CD8-positive, alpha-beta memory T cell (primary cell): ENCODE measurements at regions not wholly inside any gene's neighbourhood (a gene's known extent, or its start where the extent isn't known, plus 50 kb on each side); places are given as distances from the start of the nearest gene placed in this dataset.

Experiments used
- CTCF ChIA-PET: fragments of 350-600 bp; sonication (Branson Sonifier 250); formaldehyde crosslinking; loops from one replicate; lab custom pipeline; 2021; ENCODE audit warnings: antibody characterized with exemption; lab: Charles Lee
- POLR2A ChIA-PET: fragments of 350-600 bp; sonication (Branson Sonifier 250); formaldehyde crosslinking; loops from one replicate; lab custom pipeline; 2021; ENCODE audit warnings: antibody characterized with exemption; lab: Charles Lee
- DNase-seq, 5 donors: peaks; one replicate each; pipeline versions ENCODE4 v3.0.0 to v3.0.0-alpha.2; 2020 to 2022; ENCODE audit warnings: mixed read lengths in 1 of 5
- H3K27ac ChIP-seq: one replicate; pipeline ENCODE4 v1.7.0; 2013; ENCODE audit warnings: low read depth, mild to moderate bottlenecking, low read length, moderate library complexity
- H3K27me3 ChIP-seq: 2 replicates; pipeline ENCODE4 v1.7.0; 2013; ENCODE audit warnings: low read length, mild to moderate bottlenecking; ENCODE audit not compliant: insufficient read depth, poor library complexity, severe bottlenecking
- H3K36me3 ChIP-seq: 2 replicates; pipeline ENCODE4 v1.7.0; 2013; ENCODE audit warnings: mild to moderate bottlenecking, low read length, moderate library complexity; ENCODE audit not compliant: insufficient read depth
- H3K4me1 ChIP-seq: 2 replicates; pipeline ENCODE4 v1.7.0; 2013; ENCODE audit warnings: mild to moderate bottlenecking, low read length, moderate library complexity; ENCODE audit not compliant: insufficient read depth
- H3K4me3 ChIP-seq: 2 replicates; pipeline ENCODE4 v1.7.0; 2013; ENCODE audit warnings: mild to moderate bottlenecking, low read length
- H3K9me3 ChIP-seq: 2 replicates; pipeline ENCODE4 v1.7.0; 2013; ENCODE audit warnings: mild to moderate bottlenecking, low read length
- H3K27ac Mint-ChIP-seq, 8 donors: one replicate each; pipeline ENCODE4 v1.8.0; 2020 to 2021; ENCODE audit warnings: mixed read lengths in 8 of 8, mild to moderate bottlenecking in 6 of 8, inconsistent platforms in 3 of 8, moderate library complexity in 3 of 8
- H3K27me3 Mint-ChIP-seq, 2 donors: one replicate each; pipeline ENCODE4 v1.8.0; 2020 to 2021; ENCODE audit warnings: mixed read lengths in 2 of 2, mild to moderate bottlenecking in 1 of 2, moderate library complexity in 1 of 2
- H3K36me3 Mint-ChIP-seq, 3 donors: one replicate each; pipeline ENCODE4 v1.8.0; 2020 to 2021; ENCODE audit warnings: mixed read lengths in 3 of 3, inconsistent platforms in 1 of 3, mild to moderate bottlenecking in 1 of 3
- H3K4me1 Mint-ChIP-seq, 3 donors: one replicate each; pipeline ENCODE4 v1.8.0; 2020 to 2021; ENCODE audit warnings: mixed read lengths in 3 of 3, inconsistent platforms in 1 of 3, mild to moderate bottlenecking in 1 of 3
- H3K4me3 Mint-ChIP-seq, 7 donors: one replicate each; pipeline ENCODE4 v1.8.0; 2020 to 2021; ENCODE audit warnings: mixed read lengths in 7 of 7, mild to moderate bottlenecking in 6 of 7, moderate library complexity in 4 of 7, inconsistent platforms in 2 of 7
- H3K9me3 Mint-ChIP-seq, 5 donors: one replicate each; pipeline ENCODE4 v1.8.0; 2020 to 2022; ENCODE audit warnings: mixed read lengths in 5 of 5, mild to moderate bottlenecking in 3 of 5, moderate library complexity in 2 of 5, inconsistent platforms in 1 of 5

DNA sequence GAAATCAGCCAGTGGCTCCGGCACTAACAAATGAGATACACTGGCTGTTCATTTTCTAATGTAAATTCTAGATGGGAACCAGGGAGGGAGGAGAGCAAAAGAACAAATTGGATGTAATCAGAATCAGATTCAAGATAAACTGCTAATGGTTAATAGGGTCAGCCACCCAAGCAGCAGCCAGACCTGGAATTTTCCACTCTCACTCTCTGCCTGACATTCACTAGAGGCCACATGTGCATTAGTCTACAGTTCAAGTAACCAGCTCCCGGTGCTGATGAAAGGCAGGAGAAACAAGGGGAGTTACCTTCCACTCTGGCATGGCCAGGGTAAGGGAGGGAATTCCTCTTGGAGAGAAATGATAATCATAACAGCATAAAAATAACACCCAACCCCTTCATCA, 597.7 kb downstream of the TOX3 start:
- H3K4me1 ChIP-seq, result no peaks in the 10 kb centered on the region
- POLR2A ChIA-PET, result no interaction called here
- H3K9me3 ChIP-seq, result no peaks in the 10 kb centered on the region
- no peaks in the 10 kb centered on the region for H3K36me3 Mint-ChIP-seq
- H3K27me3 Mint-ChIP-seq, result peaks cover 0 to 2% of the 10 kb centered on the region in 2 donors
- H3K27ac ChIP-seq, result no peak overlapping the region
- peaks cover 0 to 8% (median 0%) of the 10 kb centered on the region in 5 donors for H3K9me3 Mint-ChIP-seq
- no peaks in the 10 kb centered on the region for H3K4me1 Mint-ChIP-seq
- H3K4me3 Mint-ChIP-seq, result no peak overlapping the region
- DNase-seq, result no peak
- no peak overlapping the region for H3K4me3 ChIP-seq
- no peak overlapping the region for H3K27ac Mint-ChIP-seq
- H3K36me3 ChIP-seq, result no peaks in the 10 kb centered on the region
- CTCF ChIA-PET, result no interaction called here
- no peaks in the 10 kb centered on the region for H3K27me3 ChIP-seq

DNA sequence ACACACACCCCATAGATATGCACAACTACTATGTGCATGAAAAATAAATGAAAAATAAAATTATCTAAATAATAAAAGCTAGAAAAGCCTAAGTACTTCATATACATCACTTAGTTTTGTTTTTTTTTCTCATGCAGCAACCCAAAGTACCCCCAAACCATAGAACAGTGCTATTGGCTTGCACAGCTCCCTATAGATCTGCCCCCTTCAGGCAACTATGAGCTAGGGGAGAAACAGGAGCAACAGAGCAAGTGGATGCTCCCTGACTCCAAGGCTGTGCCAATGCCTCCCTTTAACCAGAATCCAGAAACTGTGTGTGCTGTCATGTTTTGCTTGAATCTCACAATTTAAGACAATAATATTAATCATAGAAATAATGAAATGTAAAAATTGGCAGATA, 605.5 kb downstream of the TOX3 start:
- Histone ChIP-seq H3K4me3 (no peak overlapping the region), H3K36me3 (no peaks in the 10 kb centered on the region), H3K27me3 (no peaks in the 10 kb centered on the region), H3K27ac (no peak overlapping the region), H3K4me1 (no peaks in the 10 kb centered on the region), H3K9me3 (no peaks in the 10 kb centered on the region)
- no peaks in the 10 kb centered on the region for H3K36me3 Mint-ChIP-seq
- CTCF ChIA-PET, result no interaction called here
- no peak for DNase-seq
- POLR2A ChIA-PET, result no interaction called here
- no peak overlapping the region for H3K4me3 Mint-ChIP-seq
- H3K9me3 Mint-ChIP-seq, result peaks cover 0 to 11% (median 8%) of the 10 kb centered on the region in 5 donors
- no peaks in the 10 kb centered on the region for H3K4me1 Mint-ChIP-seq
- no peak overlapping the region for H3K27ac Mint-ChIP-seq
- no peaks in the 10 kb centered on the region for H3K27me3 Mint-ChIP-seq

DNA sequence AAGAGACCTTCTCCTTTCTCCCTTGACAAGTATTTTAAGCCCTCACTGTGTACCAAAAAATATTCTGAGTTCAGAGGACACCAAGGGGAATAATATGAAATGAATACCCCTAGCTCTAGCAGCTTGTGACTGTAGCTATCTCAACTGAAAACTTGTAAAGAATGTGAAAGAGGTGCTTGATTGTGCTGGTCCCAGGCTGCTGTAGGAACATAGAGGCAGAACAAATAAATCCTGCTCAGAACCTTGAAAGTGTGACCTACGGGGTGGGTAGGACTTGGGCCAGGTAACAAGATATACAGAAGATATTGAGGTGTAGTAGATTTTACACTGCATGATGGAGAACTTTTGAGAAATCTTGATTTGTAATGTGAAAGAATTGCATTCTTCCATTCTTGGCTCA, 606.8 kb downstream of the TOX3 start:
- ChIA-PET POLR2A (no interaction called here), CTCF (no interaction called here)
- Mint-ChIP-seq H3K4me3 (no peak overlapping the region), H3K27me3 (no peaks in the 10 kb centered on the region), H3K4me1 (no peaks in the 10 kb centered on the region), H3K27ac (no peak overlapping the region), H3K36me3 (no peaks in the 10 kb centered on the region), H3K9me3 (peaks cover 0 to 11% (median 8%) of the 10 kb centered on the region in 5 donors)
- Histone ChIP-seq H3K4me1 (no peaks in the 10 kb centered on the region), H3K9me3 (no peaks in the 10 kb centered on the region), H3K36me3 (no peaks in the 10 kb centered on the region), H3K27me3 (no peaks in the 10 kb centered on the region), H3K27ac (no peak overlapping the region), H3K4me3 (no peak overlapping the region)
- no peak for DNase-seq

DNA sequence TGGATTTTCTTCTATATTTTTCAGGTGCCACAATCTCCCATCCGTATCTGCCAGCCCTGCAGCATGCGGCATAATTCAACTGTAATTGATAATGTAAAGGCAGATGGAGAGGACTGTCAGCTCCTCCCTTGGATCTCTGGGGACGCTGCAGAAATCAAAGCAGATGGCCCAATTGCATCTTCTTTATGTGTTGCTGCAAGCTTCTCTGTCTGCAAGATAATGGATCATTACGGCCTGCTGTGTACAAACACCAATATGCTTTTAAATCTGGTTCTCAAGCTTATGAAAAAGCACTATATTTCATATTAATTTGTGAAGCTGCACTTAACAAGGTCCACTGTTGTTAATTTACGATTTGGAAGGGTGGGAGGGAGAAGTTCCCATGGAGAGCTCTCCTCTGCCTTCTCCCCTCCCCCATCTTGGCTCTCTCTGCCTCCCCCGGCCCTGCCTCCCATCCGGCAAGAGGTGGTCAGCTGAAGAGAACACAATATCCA, 607.5 kb downstream of the TOX3 start:
- ChIA-PET POLR2A (no interaction called here), CTCF (no interaction called here)
- Mint-ChIP-seq H3K27ac (no peak overlapping the region), H3K36me3 (no peaks in the 10 kb centered on the region), H3K4me1 (no peaks in the 10 kb centered on the region), H3K27me3 (no peaks in the 10 kb centered on the region), H3K4me3 (no peak overlapping the region), H3K9me3 (peaks cover 0 to 11% (median 8%) of the 10 kb centered on the region in 5 donors)
- no peak for DNase-seq
- Histone ChIP-seq H3K9me3 (no peaks in the 10 kb centered on the region), H3K4me1 (no peaks in the 10 kb centered on the region), H3K27me3 (no peaks in the 10 kb centered on the region), H3K36me3 (no peaks in the 10 kb centered on the region), H3K4me3 (no peak overlapping the region), H3K27ac (no peak overlapping the region)

DNA sequence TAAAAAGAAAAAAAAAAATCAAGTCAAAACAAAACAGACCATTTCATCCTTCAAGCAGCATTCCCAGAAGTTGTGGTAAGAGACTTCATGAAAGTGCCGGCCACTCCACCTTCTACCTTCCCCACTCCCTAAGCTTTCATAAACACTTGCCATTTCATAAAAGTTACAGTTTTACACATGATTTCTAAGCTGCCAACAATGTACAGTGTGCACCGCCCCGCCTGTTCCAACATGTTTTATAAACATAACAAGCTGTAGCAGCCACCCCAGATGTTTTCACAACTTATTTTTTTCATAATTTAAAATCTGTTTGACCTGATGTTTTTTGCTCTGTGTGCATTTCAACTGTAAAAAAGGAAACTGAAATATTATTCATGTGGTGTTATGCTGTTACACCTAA, 608.1 kb downstream of the TOX3 start:
- Histone ChIP-seq H3K27me3 (no peaks in the 10 kb centered on the region), H3K4me3 (no peak overlapping the region), H3K4me1 (no peaks in the 10 kb centered on the region), H3K9me3 (no peaks in the 10 kb centered on the region), H3K36me3 (no peaks in the 10 kb centered on the region), H3K27ac (no peak overlapping the region)
- Mint-ChIP-seq H3K27me3 (no peaks in the 10 kb centered on the region), H3K9me3 (peaks cover 0 to 13% (median 10%) of the 10 kb centered on the region in 5 donors), H3K27ac (no peak overlapping the region), H3K36me3 (no peaks in the 10 kb centered on the region), H3K4me1 (no peaks in the 10 kb centered on the region), H3K4me3 (no peak overlapping the region)
- ChIA-PET POLR2A (no interaction called here), CTCF (no interaction called here)
- no peak for DNase-seq

DNA sequence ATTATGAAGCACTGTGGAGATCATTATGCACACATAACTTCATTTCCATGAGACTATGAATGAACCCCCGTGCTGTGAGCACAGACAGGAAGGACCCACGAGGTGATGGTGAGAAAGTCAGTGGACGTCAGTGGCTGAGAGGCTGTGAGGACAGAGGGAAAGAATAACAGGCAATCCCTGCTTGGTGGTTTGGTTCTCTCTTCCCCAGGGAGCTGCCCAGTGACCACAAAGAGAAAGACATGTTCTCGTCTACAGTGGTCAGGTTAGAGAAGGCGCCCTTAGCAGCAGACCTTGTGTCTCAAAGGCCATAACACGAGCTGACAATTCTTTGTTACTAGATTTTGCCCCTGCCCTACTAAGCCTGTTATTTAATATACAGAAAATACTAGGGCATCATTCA, 609.2 kb downstream of the TOX3 start:
- ChIA-PET POLR2A (no interaction called here), CTCF (no interaction called here)
- Histone ChIP-seq H3K36me3 (no peaks in the 10 kb centered on the region), H3K9me3 (no peaks in the 10 kb centered on the region), H3K27ac (no peak overlapping the region), H3K4me3 (no peak overlapping the region), H3K27me3 (no peaks in the 10 kb centered on the region), H3K4me1 (no peaks in the 10 kb centered on the region)
- Mint-ChIP-seq H3K4me3 (no peak overlapping the region), H3K9me3 (peaks cover 0 to 13% (median 11%) of the 10 kb centered on the region in 5 donors), H3K4me1 (no peaks in the 10 kb centered on the region), H3K36me3 (no peaks in the 10 kb centered on the region), H3K27me3 (no peaks in the 10 kb centered on the region), H3K27ac (no peak overlapping the region)
- DNase-seq, result no peak

DNA sequence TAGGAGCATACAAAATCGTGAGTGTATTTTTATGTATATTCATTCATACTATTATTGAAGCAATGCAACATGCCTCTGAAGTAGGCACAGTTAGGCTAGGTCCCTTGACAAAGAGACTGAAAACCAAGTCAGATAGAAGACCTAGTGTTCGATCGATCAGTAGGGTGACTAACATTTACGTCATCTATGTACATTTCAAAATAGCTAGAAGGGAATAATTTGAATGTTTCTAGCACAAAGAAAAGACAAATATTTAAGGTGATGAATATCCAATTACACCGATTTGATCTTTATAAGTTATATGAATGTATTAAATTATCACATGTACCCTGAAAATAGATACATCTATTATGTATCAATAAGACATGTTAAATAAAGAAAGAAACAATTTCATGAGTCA, 610.1 kb downstream of the TOX3 start:
- Histone ChIP-seq H3K36me3 (no peaks in the 10 kb centered on the region), H3K27ac (no peak overlapping the region), H3K9me3 (no peaks in the 10 kb centered on the region), H3K4me3 (no peak overlapping the region), H3K27me3 (no peaks in the 10 kb centered on the region), H3K4me1 (no peaks in the 10 kb centered on the region)
- Mint-ChIP-seq H3K4me1 (no peaks in the 10 kb centered on the region), H3K9me3 (peaks cover 7 to 13% (median 10%) of the 10 kb centered on the region in 5 donors), H3K27me3 (no peaks in the 10 kb centered on the region), H3K27ac (no peak overlapping the region), H3K4me3 (no peak overlapping the region), H3K36me3 (no peaks in the 10 kb centered on the region)
- DNase-seq, result no peak
- CTCF ChIA-PET, result no interaction called here
- POLR2A ChIA-PET, result no interaction called here

DNA sequence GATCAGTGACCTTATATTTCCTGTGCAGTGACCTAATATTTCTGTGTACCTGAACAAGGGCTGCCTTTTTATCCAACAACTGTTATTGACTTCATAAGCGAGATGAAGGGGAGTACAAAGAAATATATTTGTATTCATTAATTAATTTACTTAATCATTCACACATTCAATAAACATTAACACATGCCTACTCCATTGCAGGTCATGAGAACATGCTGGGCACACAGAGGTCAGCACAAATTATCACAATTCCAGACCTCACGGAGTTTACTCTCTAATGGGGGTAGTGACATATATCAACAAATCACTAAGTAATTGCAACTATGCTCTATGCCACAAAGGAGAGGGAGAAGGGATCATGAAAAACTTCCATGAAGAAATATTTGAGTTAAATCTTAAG, 614.6 kb downstream of the TOX3 start:
- CTCF ChIA-PET, result no interaction called here
- H3K27ac Mint-ChIP-seq, result no peak overlapping the region

DNA sequence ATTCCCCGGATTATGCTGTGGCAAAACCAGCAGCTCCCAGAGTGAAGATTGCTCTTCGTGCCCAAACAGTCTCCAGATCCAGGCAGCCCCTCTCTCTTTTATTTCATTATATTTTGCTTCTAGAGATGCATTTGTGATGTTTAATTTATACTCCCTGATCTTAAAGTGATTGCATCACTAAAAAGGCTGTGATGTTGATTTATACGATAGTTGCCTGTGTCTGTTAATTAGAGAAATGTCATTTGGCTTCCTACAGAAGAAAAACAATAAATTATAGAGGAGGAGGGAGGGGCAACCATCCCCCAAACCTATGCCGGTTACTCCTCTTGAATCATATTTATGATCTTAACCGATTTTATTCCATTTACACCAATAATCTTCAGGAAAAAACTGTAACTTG, 615.3 kb downstream of the TOX3 start:
- Histone ChIP-seq H3K36me3 (no peaks in the 10 kb centered on the region), H3K4me3 (no peak overlapping the region), H3K9me3 (no peaks in the 10 kb centered on the region), H3K27ac (no peak overlapping the region), H3K27me3 (no peaks in the 10 kb centered on the region), H3K4me1 (no peaks in the 10 kb centered on the region)
- H3K9me3 Mint-ChIP-seq, result peaks cover 5 to 20% (median 9%) of the 10 kb centered on the region in 5 donors
- H3K27me3 Mint-ChIP-seq, result no peaks in the 10 kb centered on the region
- POLR2A ChIA-PET, result no interaction called here
- H3K27ac Mint-ChIP-seq, result no peak overlapping the region
- H3K4me1 Mint-ChIP-seq, result no peaks in the 10 kb centered on the region
- no peak for DNase-seq
- CTCF ChIA-PET, result no interaction called here
- H3K4me3 Mint-ChIP-seq, result no peak overlapping the region
- H3K36me3 Mint-ChIP-seq, result peaks cover 0 to 2% (median 0%) of the 10 kb centered on the region in 3 donors

More for the DNA sequence above, 614.6 kb downstream of the TOX3 start:
- H3K4me1 Mint-ChIP-seq, result no peaks in the 10 kb centered on the region
- POLR2A ChIA-PET, result no interaction called here
- H3K4me1 ChIP-seq, result no peaks in the 10 kb centered on the region
- H3K27ac ChIP-seq, result no peak overlapping the region
- no peaks in the 10 kb centered on the region for H3K27me3 Mint-ChIP-seq
- H3K4me3 ChIP-seq, result no peak overlapping the region
- H3K9me3 Mint-ChIP-seq, result peaks cover 9 to 20% (median 9%) of the 10 kb centered on the region in 5 donors
- no peaks in the 10 kb centered on the region for H3K36me3 ChIP-seq
- H3K27me3 ChIP-seq, result no peaks in the 10 kb centered on the region
- no peak overlapping the region for H3K4me3 Mint-ChIP-seq
- H3K9me3 ChIP-seq, result no peaks in the 10 kb centered on the region
- no peak for DNase-seq
- peaks cover 0 to 2% (median 0%) of the 10 kb centered on the region in 3 donors for H3K36me3 Mint-ChIP-seq
